ENCODE measurements at regions not wholly inside any gene's neighbourhood (a gene's known extent, or its start where the extent isn't known, plus 50 kb on each side); places are given as distances from the start of the nearest gene placed in this dataset.

DNA sequence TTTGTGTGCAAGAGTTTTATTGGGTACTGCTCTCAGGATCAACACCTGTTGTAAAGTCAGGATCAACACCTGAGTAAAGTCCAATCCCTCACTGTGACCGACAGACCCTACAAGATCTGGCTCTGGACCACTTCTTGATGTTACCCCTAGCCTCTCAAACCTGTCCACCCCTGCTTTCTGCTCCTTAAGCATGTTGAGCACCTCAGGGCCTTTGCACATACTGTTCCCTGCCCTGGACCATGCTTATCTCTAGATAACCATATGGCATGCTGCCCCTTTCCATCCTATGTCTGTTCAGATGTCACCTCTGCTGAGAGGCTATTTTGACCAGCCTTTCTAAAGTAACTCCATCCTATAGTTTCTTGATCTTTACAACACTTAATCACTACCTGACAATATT is 269.6 kb downstream of the SMARCA2 start:
- H3K4me1 Mint-ChIP-seq (ENCODE audit: low read depth): no peaks in the 10 kb centered on the region
- no peak for DNase-seq
- intact Hi-C loops (cut with micrococcal nuclease): no loop called here
- CTCF ChIA-PET: no interaction called here
- H3K27me3 Mint-ChIP-seq (ENCODE audit: low read depth): peaks cover 3% of the 10 kb centered on the region
- H3K27ac Mint-ChIP-seq: no peak overlapping the region
- no peaks in the 10 kb centered on the region for H3K36me3 Mint-ChIP-seq (ENCODE audit: low read depth)
- no peaks in the 10 kb centered on the region for H3K9me3 Mint-ChIP-seq
- no peak overlapping the region for H3K4me3 Mint-ChIP-seq

DNA sequence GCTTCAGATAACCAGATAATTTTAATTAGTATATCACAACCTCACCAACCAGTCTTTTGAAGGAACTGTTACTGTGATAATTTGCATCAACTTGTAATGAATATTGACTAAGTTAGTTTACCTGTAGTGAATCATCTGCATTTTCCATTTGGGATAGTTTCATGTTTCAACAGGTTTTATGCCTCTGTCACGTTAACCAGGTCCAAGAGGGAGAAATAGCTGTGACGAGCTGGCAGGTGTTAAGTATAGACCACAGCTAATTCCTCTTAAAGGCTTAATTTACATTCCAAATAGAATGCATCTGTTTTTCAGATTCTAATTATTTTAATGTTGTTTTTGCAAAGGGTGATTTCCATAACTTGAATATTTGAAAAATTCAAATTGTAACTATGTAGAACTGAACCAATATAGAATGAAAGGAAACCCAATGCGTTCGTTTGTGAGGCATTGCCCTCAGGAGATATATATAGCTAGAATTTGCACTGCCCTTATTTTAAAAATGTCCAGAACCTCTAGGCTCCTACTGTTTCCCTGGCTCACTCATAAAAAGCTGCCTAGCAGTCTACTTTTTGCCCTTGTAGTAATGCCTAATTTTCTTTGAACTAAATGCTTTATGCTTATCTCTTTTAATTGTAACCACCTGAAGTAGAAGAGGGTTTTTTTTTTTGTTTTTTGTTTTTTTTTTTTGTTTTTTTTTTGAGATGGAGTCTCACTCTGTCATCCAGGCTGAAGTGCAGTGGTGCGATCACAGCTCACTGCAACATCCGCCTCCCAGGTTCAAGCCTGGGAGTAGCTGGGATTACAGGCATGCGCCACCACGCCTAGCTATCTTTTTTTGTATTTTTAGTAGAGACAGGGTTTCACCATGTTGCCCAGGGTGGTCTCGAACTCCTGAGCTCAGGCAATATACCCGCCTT is 270.5 kb downstream of the SMARCA2 start:
- no peaks in the 10 kb centered on the region for H3K36me3 Mint-ChIP-seq (ENCODE audit: low read depth)
- H3K4me1 Mint-ChIP-seq (ENCODE audit: low read depth): no peaks in the 10 kb centered on the region
- DNase-seq: no peak
- intact Hi-C loops (cut with micrococcal nuclease): no loop called here
- peaks cover 3% of the 10 kb centered on the region for H3K27me3 Mint-ChIP-seq (ENCODE audit: low read depth)
- no peaks in the 10 kb centered on the region for H3K9me3 Mint-ChIP-seq
- no peak overlapping the region for H3K27ac Mint-ChIP-seq
- CTCF ChIA-PET: interaction anchor here (0.7 kb wide), 1 partner anchor 952 kb away, joined by 3 read pairs; no protein-coding TSS in a partner anchor
- no peak overlapping the region for H3K4me3 Mint-ChIP-seq

DNA sequence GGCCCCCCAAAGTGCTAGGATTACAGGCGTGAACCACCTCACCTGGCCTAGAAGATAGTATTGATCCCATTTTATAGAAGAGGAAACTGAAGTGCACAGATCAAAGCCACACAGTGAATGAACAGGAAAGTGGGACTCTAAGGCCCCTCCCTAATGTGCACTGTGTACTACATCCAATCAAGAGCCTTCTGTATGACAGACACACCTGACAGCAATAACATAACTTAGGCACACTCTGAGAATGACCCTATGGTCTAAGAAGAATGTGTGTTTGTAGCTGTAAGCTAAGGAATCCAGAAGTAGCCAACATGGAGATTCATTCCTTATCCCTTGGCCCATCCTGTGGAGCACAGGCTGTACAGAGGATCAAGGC is 271.2 kb downstream of the SMARCA2 start:
- Mint-ChIP-seq H3K9me3 (no peaks in the 10 kb centered on the region), H3K27ac (no peak overlapping the region), H3K27me3 (ENCODE audit: low read depth) (peaks cover 5% of the 10 kb centered on the region), H3K4me1 (ENCODE audit: low read depth) (no peaks in the 10 kb centered on the region), H3K36me3 (ENCODE audit: low read depth) (no peaks in the 10 kb centered on the region), H3K4me3 (no peak overlapping the region)
- intact Hi-C loops (cut with micrococcal nuclease): no loop called here
- no peak for DNase-seq
- CTCF ChIA-PET: interaction anchor here (0.7 kb wide), 1 partner anchor 953 kb away, joined by 3 read pairs; no protein-coding TSS in a partner anchor

DNA sequence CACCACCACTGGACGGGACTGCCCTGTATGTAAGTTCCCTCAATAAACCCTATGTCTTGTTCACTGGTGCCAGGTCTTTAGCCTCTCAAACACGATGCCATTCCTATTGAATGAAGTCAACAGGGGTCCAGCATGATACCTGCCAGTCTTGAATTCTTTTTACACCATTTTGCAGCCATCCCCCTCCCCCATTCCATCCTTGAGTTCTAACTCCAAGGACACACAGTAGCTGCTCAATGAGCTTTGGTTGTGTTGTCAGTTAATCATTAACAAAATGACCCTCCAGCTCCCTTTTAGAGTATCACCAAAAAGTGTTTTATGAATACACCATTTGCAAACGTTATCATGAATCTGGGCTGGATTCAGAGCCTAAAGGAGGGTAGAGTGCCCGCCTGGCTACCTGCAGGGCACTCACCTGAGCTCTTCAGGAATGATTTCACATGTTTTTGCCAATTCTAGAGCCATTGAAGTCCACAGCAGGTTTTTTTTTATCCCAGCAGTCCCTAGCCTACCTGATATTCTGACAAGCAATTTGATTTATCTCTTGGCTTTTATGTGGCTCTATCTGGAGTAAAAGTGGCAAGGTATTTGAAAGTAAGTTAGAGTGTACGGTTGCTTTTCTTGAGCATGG is 271.8 kb downstream of the SMARCA2 start:
- intact Hi-C loops (cut with micrococcal nuclease): no loop called here
- peaks cover 6% of the 10 kb centered on the region for H3K27me3 Mint-ChIP-seq (ENCODE audit: low read depth)
- CTCF ChIA-PET: no interaction called here
- H3K4me1 Mint-ChIP-seq (ENCODE audit: low read depth): no peaks in the 10 kb centered on the region
- H3K9me3 Mint-ChIP-seq: no peaks in the 10 kb centered on the region
- no peak for DNase-seq
- H3K36me3 Mint-ChIP-seq (ENCODE audit: low read depth): no peaks in the 10 kb centered on the region
- H3K27ac Mint-ChIP-seq: no peak overlapping the region
- no peak overlapping the region for H3K4me3 Mint-ChIP-seq

DNA sequence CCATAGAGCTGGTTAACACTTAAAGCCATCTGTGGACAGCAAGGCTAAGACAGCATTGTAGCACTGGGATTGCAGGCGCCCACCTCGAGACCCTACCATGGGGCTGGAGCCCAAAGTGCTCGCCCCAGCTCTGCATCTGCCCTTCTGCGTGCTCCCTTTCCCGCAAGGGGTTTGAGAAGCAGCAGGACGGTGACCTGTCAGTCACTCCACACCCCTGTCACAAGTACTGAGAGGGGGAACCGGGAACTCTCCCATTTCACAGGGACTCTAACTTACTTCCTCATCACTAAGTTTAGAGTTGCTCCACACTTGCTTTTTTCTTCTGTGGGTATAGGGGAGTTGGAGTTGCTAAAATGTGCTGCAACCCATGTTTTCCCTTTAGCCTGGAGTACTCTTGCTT is 273.2 kb downstream of the SMARCA2 start:
- CTCF ChIA-PET: no interaction called here
- no peak overlapping the region for H3K4me3 Mint-ChIP-seq
- no peaks in the 10 kb centered on the region for H3K36me3 Mint-ChIP-seq (ENCODE audit: low read depth)
- intact Hi-C loops (cut with micrococcal nuclease): no loop called here
- H3K27me3 Mint-ChIP-seq (ENCODE audit: low read depth): peaks cover 6% of the 10 kb centered on the region
- H3K27ac Mint-ChIP-seq: no peak overlapping the region
- H3K9me3 Mint-ChIP-seq: no peaks in the 10 kb centered on the region
- no peak for DNase-seq
- no peaks in the 10 kb centered on the region for H3K4me1 Mint-ChIP-seq (ENCODE audit: low read depth)

DNA sequence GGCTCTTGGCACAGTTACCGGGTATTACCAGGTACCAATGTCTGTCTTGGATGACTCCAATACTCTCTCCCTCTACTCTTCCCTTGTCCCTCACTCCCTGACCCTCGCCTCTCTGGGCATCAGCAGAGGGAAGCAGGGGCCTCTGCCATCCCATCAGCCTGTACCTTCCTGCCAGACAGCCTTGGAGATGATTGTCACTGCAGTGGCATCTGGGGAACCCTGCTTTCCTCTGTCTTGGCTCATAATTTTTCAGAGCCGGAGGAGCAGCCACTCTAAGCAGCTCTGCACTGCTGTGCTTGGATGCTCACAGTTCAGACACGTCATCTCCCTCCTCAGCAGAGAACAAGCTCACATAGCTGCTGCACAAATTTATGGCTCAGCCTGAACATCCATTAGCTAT is 274.1 kb downstream of the SMARCA2 start:
- Mint-ChIP-seq H3K4me1 (ENCODE audit: low read depth) (no peaks in the 10 kb centered on the region), H3K27me3 (ENCODE audit: low read depth) (peaks cover 6% of the 10 kb centered on the region), H3K9me3 (no peaks in the 10 kb centered on the region), H3K27ac (no peak overlapping the region), H3K4me3 (no peak overlapping the region), H3K36me3 (ENCODE audit: low read depth) (no peaks in the 10 kb centered on the region)
- CTCF ChIA-PET: no interaction called here
- intact Hi-C loops (cut with micrococcal nuclease): no loop called here
- DNase-seq: no peak

DNA sequence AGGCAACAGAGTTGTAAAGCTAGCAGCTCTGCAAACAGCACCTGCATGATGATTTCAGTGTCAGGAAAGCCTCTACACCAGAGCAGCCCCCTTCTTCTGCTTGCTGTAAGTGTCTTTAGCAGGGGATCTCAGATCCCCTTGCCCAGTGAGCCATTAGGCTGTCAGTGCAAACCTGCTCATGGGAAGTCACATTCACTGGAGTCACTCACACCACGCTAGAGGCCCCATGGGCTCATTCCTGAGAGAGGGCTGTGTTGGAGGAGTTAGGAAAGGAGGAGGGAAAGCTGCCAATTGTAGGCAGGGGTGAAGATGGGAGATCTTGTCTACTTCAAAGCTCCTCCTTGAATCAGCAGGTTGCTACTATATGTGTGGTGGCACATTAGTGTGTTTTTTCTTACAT is 275.2 kb downstream of the SMARCA2 start:
- Mint-ChIP-seq H3K36me3 (ENCODE audit: low read depth) (no peaks in the 10 kb centered on the region), H3K4me3 (no peak overlapping the region), H3K27ac (no peak overlapping the region), H3K9me3 (no peaks in the 10 kb centered on the region), H3K4me1 (ENCODE audit: low read depth) (no peaks in the 10 kb centered on the region), H3K27me3 (ENCODE audit: low read depth) (peaks cover 6% of the 10 kb centered on the region)
- DNase-seq: no peak
- CTCF ChIA-PET: no interaction called here
- intact Hi-C loops (cut with micrococcal nuclease): no loop called here

DNA sequence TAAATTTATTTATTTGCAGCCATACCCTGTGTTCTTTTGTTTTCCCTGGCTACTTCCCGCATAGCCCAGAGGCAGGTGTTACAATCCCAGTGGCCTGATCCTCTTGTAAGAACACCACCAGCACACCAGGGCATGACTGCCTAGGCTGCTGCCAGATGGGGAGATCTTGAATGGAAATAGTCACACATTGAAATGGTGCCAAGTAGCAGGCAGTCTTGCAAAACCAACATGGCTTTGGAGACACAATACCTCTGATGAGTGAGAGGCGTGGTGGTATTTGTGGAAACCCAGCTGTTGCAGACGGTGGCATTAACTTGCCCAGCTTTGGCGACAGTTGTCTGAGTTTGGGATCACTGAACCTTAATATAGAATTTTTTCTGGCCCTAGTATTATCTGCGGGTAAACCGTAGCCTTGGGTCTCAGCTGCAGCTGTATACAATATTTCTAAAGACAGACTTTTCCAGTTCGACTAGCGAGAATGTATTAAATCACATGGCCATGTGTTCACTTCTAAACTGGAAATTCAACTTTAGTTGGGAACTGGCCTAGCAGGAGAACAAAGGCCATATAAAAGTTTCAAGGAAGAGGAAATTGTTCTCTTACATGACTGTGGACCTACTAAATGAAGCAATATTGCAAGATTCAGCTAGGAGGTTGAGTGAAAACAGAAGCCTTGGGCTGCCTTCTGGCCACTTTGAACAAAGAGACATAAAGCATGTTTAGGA is 277.0 kb downstream of the SMARCA2 start:
- H3K36me3 Mint-ChIP-seq (ENCODE audit: low read depth): no peaks in the 10 kb centered on the region
- DNase-seq: no peak
- CTCF ChIA-PET: no interaction called here
- intact Hi-C loops (cut with micrococcal nuclease): no loop called here
- no peak overlapping the region for H3K4me3 Mint-ChIP-seq
- H3K4me1 Mint-ChIP-seq (ENCODE audit: low read depth): no peaks in the 10 kb centered on the region
- no peaks in the 10 kb centered on the region for H3K9me3 Mint-ChIP-seq
- peaks cover 6% of the 10 kb centered on the region for H3K27me3 Mint-ChIP-seq (ENCODE audit: low read depth)
- H3K27ac Mint-ChIP-seq: no peak overlapping the region

DNA sequence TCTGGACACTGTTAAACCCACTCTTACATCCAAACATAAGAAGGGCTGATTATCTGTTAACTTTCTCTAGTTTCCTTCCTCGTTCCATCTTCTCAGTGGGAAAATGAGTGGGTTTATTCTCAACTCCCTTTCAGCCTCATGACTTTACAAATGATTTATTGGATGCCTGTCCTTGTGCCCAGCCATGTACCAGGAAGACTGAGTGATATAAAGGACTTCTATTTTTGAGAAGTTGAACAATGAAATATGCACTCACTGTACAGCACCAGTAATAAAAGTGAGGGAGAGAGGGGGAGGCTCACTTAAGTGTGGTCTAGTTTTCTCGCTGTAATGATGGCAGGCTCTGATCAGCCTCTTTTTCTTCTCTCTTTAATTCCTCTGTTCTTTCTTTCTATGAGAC is 277.6 kb downstream of the SMARCA2 start:
- intact Hi-C loops (cut with micrococcal nuclease): no loop called here
- CTCF ChIA-PET: no interaction called here
- H3K4me3 Mint-ChIP-seq: no peak overlapping the region
- DNase-seq: no peak
- H3K9me3 Mint-ChIP-seq: no peaks in the 10 kb centered on the region
- H3K27me3 Mint-ChIP-seq (ENCODE audit: low read depth): peaks cover 6% of the 10 kb centered on the region
- H3K4me1 Mint-ChIP-seq (ENCODE audit: low read depth): no peaks in the 10 kb centered on the region
- H3K36me3 Mint-ChIP-seq (ENCODE audit: low read depth): no peaks in the 10 kb centered on the region
- H3K27ac Mint-ChIP-seq: no peak overlapping the region

DNA sequence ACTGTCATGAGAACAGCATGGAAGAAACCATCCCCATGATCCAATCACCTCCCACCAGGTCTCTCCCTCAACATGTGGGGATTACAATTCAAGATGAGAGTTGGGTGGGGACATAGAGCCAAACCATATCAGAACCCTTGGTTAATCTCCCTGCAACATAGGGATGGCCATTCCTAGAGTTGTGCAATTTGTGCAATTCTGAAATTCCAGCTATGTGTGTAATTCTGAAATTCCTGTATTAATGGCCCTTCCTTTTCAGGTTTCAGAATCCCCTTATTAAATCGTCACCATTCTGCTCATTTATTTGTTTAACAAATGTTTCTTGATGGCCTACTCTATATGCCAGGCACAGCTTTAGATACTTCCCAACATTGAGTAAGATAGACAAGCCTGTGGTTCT is 282.6 kb downstream of the SMARCA2 start:
- H3K9me3 Mint-ChIP-seq: peaks cover 2% of the 10 kb centered on the region
- peaks cover 3% of the 10 kb centered on the region for H3K27me3 Mint-ChIP-seq (ENCODE audit: low read depth)
- no peak for DNase-seq
- no peaks in the 10 kb centered on the region for H3K36me3 Mint-ChIP-seq (ENCODE audit: low read depth)
- CTCF ChIA-PET: no interaction called here
- no peak overlapping the region for H3K4me3 Mint-ChIP-seq
- H3K27ac Mint-ChIP-seq: no peak overlapping the region
- H3K4me1 Mint-ChIP-seq (ENCODE audit: low read depth): no peaks in the 10 kb centered on the region
- intact Hi-C loops (cut with micrococcal nuclease): no loop called here

DNA sequence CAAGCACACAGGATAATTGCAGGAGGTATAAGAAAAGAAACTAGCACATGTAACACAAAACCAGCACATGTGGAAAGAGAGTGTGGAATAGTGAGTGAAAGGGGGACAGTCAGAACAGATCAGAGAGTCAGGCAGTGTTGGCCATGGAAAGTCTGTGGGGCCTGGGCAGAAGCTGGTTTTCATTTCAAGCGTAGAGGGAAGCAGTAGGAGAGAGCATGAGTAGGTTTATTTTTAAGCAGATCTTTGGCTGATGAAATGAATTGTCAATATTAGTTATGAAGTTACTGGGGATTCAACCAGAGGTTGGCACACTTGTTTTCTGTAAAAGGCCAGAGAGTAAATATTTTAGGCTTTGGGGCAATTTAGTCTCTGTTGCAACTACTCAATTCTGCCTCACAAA is 283.1 kb downstream of the SMARCA2 start:
- peaks cover 2% of the 10 kb centered on the region for H3K9me3 Mint-ChIP-seq
- no peaks in the 10 kb centered on the region for H3K36me3 Mint-ChIP-seq (ENCODE audit: low read depth)
- H3K27ac Mint-ChIP-seq: no peak overlapping the region
- CTCF ChIA-PET: no interaction called here
- no peak overlapping the region for H3K4me3 Mint-ChIP-seq
- H3K4me1 Mint-ChIP-seq (ENCODE audit: low read depth): no peaks in the 10 kb centered on the region
- H3K27me3 Mint-ChIP-seq (ENCODE audit: low read depth): peaks cover 3% of the 10 kb centered on the region
- DNase-seq: no peak
- intact Hi-C loops (cut with micrococcal nuclease): no loop called here

DNA sequence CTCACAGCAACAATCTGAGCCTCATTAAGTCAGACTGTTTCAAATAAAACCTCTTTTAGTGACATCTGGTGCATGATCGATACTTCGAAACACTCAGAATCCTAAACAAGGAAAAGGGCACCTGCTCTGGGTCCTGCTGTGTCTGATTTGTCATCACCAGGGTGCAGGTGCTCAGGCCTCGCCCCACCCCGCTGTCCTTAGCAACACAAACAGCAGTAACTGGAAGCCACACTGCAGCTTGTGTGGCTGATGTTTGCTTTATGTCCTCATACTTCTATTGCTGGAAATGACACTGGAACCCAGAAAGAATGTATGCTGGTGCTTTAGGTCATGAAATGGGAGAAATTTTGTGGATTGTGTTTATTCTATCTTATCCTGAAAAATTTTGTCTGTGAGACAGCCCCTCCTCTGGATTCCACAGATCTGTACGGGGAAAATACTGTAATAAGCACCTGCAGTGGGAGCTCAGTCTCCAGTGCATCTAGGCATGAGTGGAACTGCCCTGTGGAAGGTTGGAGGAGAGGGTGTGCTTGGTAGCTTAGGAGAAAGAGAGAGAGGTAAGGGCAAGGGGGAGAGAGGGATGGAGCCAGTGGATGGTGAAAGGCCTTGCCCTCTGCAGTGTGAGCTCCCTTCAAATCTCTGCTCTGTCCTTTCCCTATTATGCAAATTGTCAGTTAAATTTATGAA is 284.2 kb downstream of the SMARCA2 start:
- Mint-ChIP-seq H3K27me3 (ENCODE audit: low read depth) (peaks cover 3% of the 10 kb centered on the region), H3K9me3 (peaks cover 2% of the 10 kb centered on the region), H3K27ac (no peak overlapping the region), H3K36me3 (ENCODE audit: low read depth) (no peaks in the 10 kb centered on the region), H3K4me1 (ENCODE audit: low read depth) (no peaks in the 10 kb centered on the region), H3K4me3 (no peak overlapping the region)
- no peak for DNase-seq
- CTCF ChIA-PET: no interaction called here
- intact Hi-C loops (cut with micrococcal nuclease): no loop called here
